Endothelial cell of umbilical vein (primary cell): ENCODE measurements at regions not wholly inside any gene's neighbourhood (a gene's known extent, or its start where the extent isn't known, plus 50 kb on each side); places are given as distances from the start of the nearest gene placed in this dataset.

Experiments used
- BruUV-seq: library from RNA; stranded (reverse); fragments of 400-500 nt; replicated peaks from 2 replicates; lab custom pipeline; 2021; lab: Mats Ljungman, UMichigan
- CTCF ChIA-PET: fragments of 300-600, 350-600 bp; sonication (Branson Sonifier 250); formaldehyde crosslinking; loops from one replicate; lab custom pipeline; 2021; ENCODE audit warnings: antibody characterized with exemption, inconsistent platforms; lab: Charles Lee
- POLR2A ChIA-PET: fragments of 300-600, 350-600 bp; sonication (Branson Sonifier 250); formaldehyde crosslinking; loops from one replicate; lab custom pipeline; 2021; ENCODE audit warnings: antibody characterized with exemption, inconsistent platforms; lab: Charles Lee
- DNase-seq: peaks from one replicate; pipeline ENCODE4 v3.0.0-alpha.2; 2011; ENCODE audit warnings: low read depth, low spot score
- FAIRE-seq: peaks from 2 replicates; lab custom pipeline; 2011; peaks lifted over from hg19 to GRCh38; lab: Jason Lieb, UNC
- H2AFZ ChIP-seq: 2 replicates; pipeline ENCODE4 v1.6.0; 2012; ENCODE audit warnings: low read depth, low read length, control low read depth, inconsistent platforms
- H3K27ac ChIP-seq: 2 replicates; pipeline ENCODE4 v1.5.1; 2011; ENCODE audit warnings: low read depth, mild to moderate bottlenecking, control low read depth, low read length, moderate library complexity; ENCODE audit not compliant: insufficient read depth
- H3K27me3 ChIP-seq, 2 experiments: 2 replicates each; pipeline versions ENCODE4 v1.6.0 to v1.6.1; 2011; ENCODE audit warnings: low read length in 2 of 2, mixed read lengths in 1 of 2; ENCODE audit not compliant: control insufficient read depth in 2 of 2, insufficient read depth in 2 of 2
- H3K36me3 ChIP-seq, 2 experiments: 2 replicates in 1 of 2; 3 replicates in 1 of 2; pipeline ENCODE4 v1.5.1; 2011; ENCODE audit warnings: low read length in 2 of 2, mild to moderate bottlenecking in 1 of 2, moderate library complexity in 1 of 2; ENCODE audit not compliant: control insufficient read depth in 2 of 2, insufficient read depth in 2 of 2; ENCODE audit errors: extremely low read depth in 1 of 2
- H3K4me1 ChIP-seq: 3 replicates; pipeline ENCODE4 v1.5.1; 2011; ENCODE audit warnings: mild to moderate bottlenecking, low read length; ENCODE audit not compliant: control insufficient read depth, insufficient read depth; ENCODE audit errors: extremely low read depth
- H3K4me2 ChIP-seq: 2 replicates; pipeline ENCODE4 v1.6.1; 2011; ENCODE audit warnings: low read length, control low read depth, mixed read lengths; ENCODE audit not compliant: insufficient read depth
- H3K4me3 ChIP-seq, 3 experiments: fragments of 200-600 bp in 1 of 3; sonication (generic), shearing (Covaris generic) in 1 of 3; replicated peaks in 1 of 3; 2 replicates each; pipeline ENCODE4 v1.5.1; 2011 to 2016; ENCODE audit warnings: control low read depth in 3 of 3, low read length in 3 of 3, mild to moderate bottlenecking in 2 of 3, inconsistent platforms in 1 of 3, low read depth in 1 of 3, moderate library complexity in 1 of 3; ENCODE audit not compliant: insufficient read depth in 1 of 3
- H3K79me2 ChIP-seq: 2 replicates; pipeline ENCODE4 v1.6.0; 2012; ENCODE audit warnings: low read length, inconsistent platforms; ENCODE audit not compliant: control insufficient read depth, insufficient read depth
- H3K9ac ChIP-seq: replicated peaks from 2 replicates; pipeline ENCODE3; 2011; ENCODE audit warnings: low read length, control low read depth; ENCODE audit not compliant: insufficient read depth; ENCODE audit errors: extremely low read depth
- H3K9me1 ChIP-seq: replicated peaks from 3 replicates; pipeline ENCODE4 v1.6.0; 2011; ENCODE audit warnings: mild to moderate bottlenecking, low read length; ENCODE audit not compliant: control insufficient read depth, insufficient read depth; ENCODE audit errors: extremely low read depth
- H3K9me3 ChIP-seq: replicated peaks from 2 replicates; pipeline ENCODE4 v1.5.1; 2012; ENCODE audit warnings: low read length, inconsistent platforms; ENCODE audit not compliant: control insufficient read depth, insufficient read depth
- H4K20me1 ChIP-seq: replicated peaks from 2 replicates; pipeline ENCODE3; 2011; ENCODE audit warnings: mild to moderate bottlenecking, low read length; ENCODE audit not compliant: control insufficient read depth, insufficient read depth; ENCODE audit errors: extremely low read depth
- EZH2 ChIP-seq: IDR thresholded peaks from 2 replicates; pipeline ENCODE4 v1.6.1; 2012; ENCODE audit warnings: borderline replicate concordance, low read depth, mild to moderate bottlenecking, moderate library complexity, low read length, inconsistent platforms; ENCODE audit not compliant: severe bottlenecking
- FOS ChIP-seq: IDR thresholded peaks from 2 replicates; pipeline ENCODE4 v1.6.1; 2011; ENCODE audit warnings: mild to moderate bottlenecking, low read length, moderate library complexity, borderline replicate concordance; ENCODE audit not compliant: insufficient read depth
- GATA2 ChIP-seq: IDR thresholded peaks from 2 replicates; pipeline ENCODE4 v1.7.0; 2011; ENCODE audit warnings: low read depth, mild to moderate bottlenecking, moderate library complexity, mixed read lengths, low read length; ENCODE audit not compliant: insufficient read length, insufficient read depth
- JUN ChIP-seq: IDR thresholded peaks from 2 replicates; pipeline ENCODE4 v1.6.1; 2011; ENCODE audit warnings: borderline replicate concordance, low read depth; ENCODE audit not compliant: insufficient read length, insufficient read depth
- MAX ChIP-seq: IDR thresholded peaks from 2 replicates; pipeline ENCODE4 v1.6.1; 2011; ENCODE audit not compliant: insufficient read depth, insufficient read length
- MYC ChIP-seq: IDR thresholded peaks from one replicate; pipeline ENCODE4 v1.6.1; 2011; ENCODE audit warnings: mild to moderate bottlenecking, low read depth, low read length
- POLR2A ChIP-seq: IDR thresholded peaks from 2 replicates; pipeline ENCODE4 v1.6.1; 2012; ENCODE audit warnings: low read depth, mild to moderate bottlenecking, control low read depth, low read length
- POLR2AphosphoS5 ChIP-seq: IDR thresholded peaks from 2 replicates; pipeline ENCODE4 v1.6.1; 2012; ENCODE audit warnings: low read depth, mild to moderate bottlenecking, control low read depth, low read length, moderate library complexity; ENCODE audit not compliant: insufficient read depth
- dilution Hi-C: fragments of 300-500 bp; cut with MboI; formaldehyde crosslinking; loops from one replicate; pipeline ENCODE4 v1.15.0; 2019; ENCODE audit warnings: low sequenced_read_pairs; ENCODE audit not compliant: extremely low pct_ligation_motif_present
- intact Hi-C: fragments of 100-400 bp; cut with micrococcal nuclease; formaldehyde crosslinking; loops from one replicate; pipeline ENCODE4 v1.10.0; 2022
- TF ChIP-seq, protein P1 (sequence below), 2 donors: IDR thresholded peaks; 1 replicate in 1 of 2; 2 replicates in 1 of 2; pipeline ENCODE4 v1.5.1; 2011; ENCODE audit warnings: low read length in 2 of 2, mild to moderate bottlenecking in 2 of 2, moderate library complexity in 2 of 2, control low read depth in 1 of 2, inconsistent platforms in 1 of 2, low read depth in 1 of 2; ENCODE audit not compliant: insufficient read depth in 1 of 2; ENCODE audit errors: extremely low read depth in 1 of 2

DNA sequence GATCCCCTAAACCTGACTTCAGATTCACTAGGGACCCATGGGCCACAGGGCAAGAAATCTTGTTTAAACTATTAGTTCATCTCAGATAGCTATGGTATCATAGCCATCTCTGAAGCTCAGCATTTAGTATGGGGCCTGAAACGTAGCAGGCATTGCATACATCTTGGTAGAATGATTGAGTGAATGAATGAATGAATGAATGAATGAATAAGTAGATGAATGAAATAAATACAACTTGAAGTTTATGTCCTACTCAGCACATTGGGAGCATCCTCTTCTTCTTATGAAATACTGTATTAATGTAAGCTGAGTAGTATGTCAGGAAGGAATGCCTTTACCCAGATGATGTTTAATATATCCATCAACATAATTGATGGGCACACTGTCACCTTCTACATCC lies 175.4 kb upstream of the EEA1 start:
- no peak overlapping the region for H2AFZ ChIP-seq
- H3K36me3 ChIP-seq: no peaks in the 10 kb centered on the region
- no peaks in the 10 kb centered on the region for H3K9me3 ChIP-seq
- DNase-seq (no peak), FAIRE-seq (no peak)
- dilution Hi-C loops (no loop called here), intact Hi-C loops (no loop called here)
- H3K9me1 ChIP-seq: no peaks in the 10 kb centered on the region
- ChIA-PET POLR2A (no interaction called here), CTCF (interaction anchor here (0.8 to 1.2 kb wide), 4 partner anchors 8 to 117 kb away, joined by 3 to 4 read pairs (median 4); no protein-coding TSS in a partner anchor)
- H3K4me1 ChIP-seq: peaks cover 12% of the 10 kb centered on the region
- no peak overlapping the region for H3K27ac ChIP-seq
- TF ChIP-seq JUN (no peak), MYC (no peak)
- TF ChIP-seq, protein P1, sequence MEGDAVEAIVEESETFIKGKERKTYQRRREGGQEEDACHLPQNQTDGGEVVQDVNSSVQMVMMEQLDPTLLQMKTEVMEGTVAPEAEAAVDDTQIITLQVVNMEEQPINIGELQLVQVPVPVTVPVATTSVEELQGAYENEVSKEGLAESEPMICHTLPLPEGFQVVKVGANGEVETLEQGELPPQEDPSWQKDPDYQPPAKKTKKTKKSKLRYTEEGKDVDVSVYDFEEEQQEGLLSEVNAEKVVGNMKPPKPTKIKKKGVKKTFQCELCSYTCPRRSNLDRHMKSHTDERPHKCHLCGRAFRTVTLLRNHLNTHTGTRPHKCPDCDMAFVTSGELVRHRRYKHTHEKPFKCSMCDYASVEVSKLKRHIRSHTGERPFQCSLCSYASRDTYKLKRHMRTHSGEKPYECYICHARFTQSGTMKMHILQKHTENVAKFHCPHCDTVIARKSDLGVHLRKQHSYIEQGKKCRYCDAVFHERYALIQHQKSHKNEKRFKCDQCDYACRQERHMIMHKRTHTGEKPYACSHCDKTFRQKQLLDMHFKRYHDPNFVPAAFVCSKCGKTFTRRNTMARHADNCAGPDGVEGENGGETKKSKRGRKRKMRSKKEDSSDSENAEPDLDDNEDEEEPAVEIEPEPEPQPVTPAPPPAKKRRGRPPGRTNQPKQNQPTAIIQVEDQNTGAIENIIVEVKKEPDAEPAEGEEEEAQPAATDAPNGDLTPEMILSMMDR (IDR thresholded peaks at IDR 0.05; ENCODE audit: extremely low read depth in 1 of 2, insufficient read depth in 1 of 2, low read depth in 1 of 2, low read length in 2 of 2): no peak
- no peaks in the 10 kb centered on the region for H4K20me1 ChIP-seq
- no TSS peak for BruUV-seq
- H3K4me2 ChIP-seq: no peak overlapping the region
- no peaks in the 10 kb centered on the region for H3K79me2 ChIP-seq
- no peak overlapping the region for H3K4me3 ChIP-seq
- no peaks in the 10 kb centered on the region for H3K27me3 ChIP-seq
- H3K9ac ChIP-seq: no peak overlapping the region

GRCh38 chr12:93106910-93107309 lies 177.8 kb upstream of the EEA1 start:
- BruUV-seq: no TSS peak
- Histone ChIP-seq H3K79me2 (no peaks in the 10 kb centered on the region), H3K27ac (no peak overlapping the region), H3K4me1 (peaks cover 17% of the 10 kb centered on the region), H3K36me3 (no peaks in the 10 kb centered on the region), H2AFZ (no peak overlapping the region), H3K9me1 (no peaks in the 10 kb centered on the region), H4K20me1 (no peaks in the 10 kb centered on the region), H3K4me3 (no peak overlapping the region), H3K27me3 (no peaks in the 10 kb centered on the region), H3K9ac (no peak overlapping the region), H3K9me3 (no peaks in the 10 kb centered on the region), H3K4me2 (no peak overlapping the region)
- FAIRE-seq (no peak), DNase-seq (no peak)
- CTCF ChIA-PET: interaction anchor here (1.5 to 3.2 kb wide), 2 partner anchors 8 to 119 kb away, joined by 6 to 26 read pairs; no protein-coding TSS in a partner anchor
- TF ChIP-seq POLR2A (no peak), EZH2 (no peak), MYC (no peak), POLR2AphosphoS5 (no peak), GATA2 (no peak), FOS (no peak), JUN (no peak), MAX (no peak)
- TF ChIP-seq, protein P1 (IDR thresholded peaks at IDR 0.05; ENCODE audit: extremely low read depth in 1 of 2, insufficient read depth in 1 of 2, low read depth in 1 of 2, low read length in 2 of 2): no peak
- POLR2A ChIA-PET: no interaction called here
- intact Hi-C loops: no loop called here
- dilution Hi-C loops: no loop called here
